ENCODE measurements at regions not wholly inside any gene's neighbourhood (a gene's known extent, or its start where the extent isn't known, plus 50 kb on each side); places are given as distances from the start of the nearest gene placed in this dataset.

GRCh38 chr3:72113964-72114363, 329.0 kb upstream of the PROK2 start:
- no peak overlapping the region for H3K27ac Mint-ChIP-seq

GRCh38 chr3:72113564-72113963, 328.6 kb upstream of the PROK2 start:
- Mint-ChIP-seq H3K9me3 (no peaks in the 10 kb centered on the region), H3K4me3 (no peak overlapping the region), H3K36me3 (peaks cover 0 to 2% of the 10 kb centered on the region in 2 donors), H3K27me3 (ENCODE audit: low read depth in 3 of 3) (peaks cover 0 to 12% (median 3%) of the 10 kb centered on the region in 3 donors), H3K27ac (peak overlapping the region in 1 of 7 donors; percentile 74), H3K4me1 (peaks cover 7% of the 10 kb centered on the region)
- Histone ChIP-seq H3K4me2 (replicated peaks; ENCODE audit: extremely low read depth, low read length, poor library complexity, severe bottlenecking) (no peak overlapping the region), H3K9me3 (replicated peaks in 1 of 2; ENCODE audit: control insufficient read depth in 1 of 2, insufficient read depth in 1 of 2, low read length in 2 of 2) (no peaks in the 10 kb centered on the region), H3K36me3 (replicated peaks in 1 of 2; ENCODE audit: control insufficient read depth in 1 of 2, insufficient read depth in 2 of 2, low read length in 2 of 2) (no peaks in the 10 kb centered on the region), H3K9ac (ENCODE audit: insufficient read depth, low read length, poor library complexity, severe bottlenecking) (no peak overlapping the region), H3K4me1 (ENCODE audit: control insufficient read depth in 1 of 2, insufficient read depth in 2 of 2, low read length in 2 of 2) (peaks cover 0 to 5% of the 10 kb centered on the region in 2 donors), H3K27ac (ENCODE audit: low read depth in 1 of 2, low read length in 2 of 2) (no peak overlapping the region), H2AFZ (ENCODE audit: insufficient read depth, low read depth, low read length, poor library complexity, severe bottlenecking) (no peak overlapping the region), H3K27me3 (ENCODE audit: control insufficient read depth in 2 of 2, insufficient read depth in 2 of 2, low read length in 2 of 2) (no peaks in the 10 kb centered on the region), H3K4me3 (replicated peaks in 1 of 3; ENCODE audit: low read depth in 2 of 3, low read length in 3 of 3) (no peak overlapping the region), H3K79me2 (ENCODE audit: insufficient read depth, low read length) (no peaks in the 10 kb centered on the region), H4K20me1 (ENCODE audit: insufficient read depth, low read length) (no peaks in the 10 kb centered on the region)
- no peak for DNase-seq
- intact Hi-C loops (cut with micrococcal nuclease) = loop anchor here in 1 of 2 donors (10.0 kb wide), 1 partner anchor 91 kb away; no protein-coding TSS in a partner anchor
- no peak for TF ChIP-seq CTCF (IDR thresholded peaks at IDR 0.05)
- WGBS (ENCODE audit: insufficient coverage) = no CpG with 5 or more reads among the region's 1 CpG

More at GRCh38 chr3:72113964-72114363, 329.0 kb upstream of the PROK2 start:
- no peak for DNase-seq
- Histone ChIP-seq H3K4me2 (replicated peaks; ENCODE audit: extremely low read depth, low read length, poor library complexity, severe bottlenecking) (no peak overlapping the region), H3K36me3 (replicated peaks in 1 of 2; ENCODE audit: control insufficient read depth in 1 of 2, insufficient read depth in 2 of 2, low read length in 2 of 2) (no peaks in the 10 kb centered on the region), H4K20me1 (ENCODE audit: insufficient read depth, low read length) (no peaks in the 10 kb centered on the region), H3K9ac (ENCODE audit: insufficient read depth, low read length, poor library complexity, severe bottlenecking) (no peak overlapping the region), H3K27ac (ENCODE audit: low read depth in 1 of 2, low read length in 2 of 2) (no peak overlapping the region), H3K4me3 (replicated peaks in 1 of 3; ENCODE audit: low read depth in 2 of 3, low read length in 3 of 3) (no peak overlapping the region), H3K4me1 (ENCODE audit: control insufficient read depth in 1 of 2, insufficient read depth in 2 of 2, low read length in 2 of 2) (peaks cover 0 to 5% of the 10 kb centered on the region in 2 donors), H2AFZ (ENCODE audit: insufficient read depth, low read depth, low read length, poor library complexity, severe bottlenecking) (no peak overlapping the region), H3K79me2 (ENCODE audit: insufficient read depth, low read length) (no peaks in the 10 kb centered on the region), H3K9me3 (replicated peaks in 1 of 2; ENCODE audit: control insufficient read depth in 1 of 2, insufficient read depth in 1 of 2, low read length in 2 of 2) (no peaks in the 10 kb centered on the region), H3K27me3 (ENCODE audit: control insufficient read depth in 2 of 2, insufficient read depth in 2 of 2, low read length in 2 of 2) (no peaks in the 10 kb centered on the region)
- Mint-ChIP-seq H3K27me3 (ENCODE audit: low read depth in 3 of 3) (peaks cover 0 to 10% (median 3%) of the 10 kb centered on the region in 3 donors), H3K9me3 (no peaks in the 10 kb centered on the region), H3K4me1 (peaks cover 8% of the 10 kb centered on the region), H3K4me3 (no peak overlapping the region), H3K36me3 (peaks cover 0 to under 1% of the 10 kb centered on the region in 2 donors)
- intact Hi-C loops (cut with micrococcal nuclease) = loop anchor here in 1 of 2 donors (10.0 kb wide), 1 partner anchor 91 kb away; no protein-coding TSS in a partner anchor
- no peak for TF ChIP-seq CTCF (IDR thresholded peaks at IDR 0.05)
- WGBS (ENCODE audit: insufficient coverage) = 100% methylated on average over 1 of the region's 3 CpGs
